Gastrocnemius medialis (tissue), 4 donors: ENCODE measurements at regions not wholly inside any gene's neighbourhood (a gene's known extent, or its start where the extent isn't known, plus 50 kb on each side); places are given as distances from the start of the nearest gene placed in this dataset.

Experiments used
- ATAC-seq, 2 donors: fragments of 150-250 bp; one replicate each; pipeline ENCODE4 v1.9.1; 2016
- DNase-seq, 2 donors: peaks; one replicate each; pipeline ENCODE4 v3.0.0-alpha.2; 2019
- H3K27ac ChIP-seq, 4 donors: fragments of 200-600 bp; sonication (generic); 1 replicate in 1 of 4; 2 replicates in 3 of 4; pipeline ENCODE4 v1.5.1; 2016 to 2018; ENCODE audit warnings: mild to moderate bottlenecking in 2 of 4, moderate library complexity in 1 of 4
- H3K27me3 ChIP-seq, 3 donors: fragments of 200-600 bp; sonication (generic) in 2 of 3; 1 replicate in 1 of 3; 2 replicates in 2 of 3; pipeline versions ENCODE4 v1.5.1 to v1.6.0; 2016 to 2019; ENCODE audit warnings: mild to moderate bottlenecking in 1 of 3, moderate library complexity in 1 of 3
- H3K36me3 ChIP-seq, 2 donors: fragments of 200-600 bp; sonication (generic) in 1 of 2; one replicate each; pipeline ENCODE4 v1.5.1; 2017 to 2018
- H3K4me1 ChIP-seq, 2 donors: fragments of 200-600 bp; sonication (generic) in 1 of 2; one replicate each; pipeline ENCODE4 v1.5.1; 2016 to 2017; ENCODE audit warnings: mild to moderate bottlenecking in 2 of 2
- H3K4me3 ChIP-seq, 4 donors: fragments of 200-600 bp; sonication (generic) in 3 of 4; 1 replicate in 1 of 4; 2 replicates in 3 of 4; pipeline ENCODE4 v1.5.1; 2016 to 2019; ENCODE audit warnings: mild to moderate bottlenecking in 2 of 4
- H3K9me3 ChIP-seq, 3 donors: fragments of 200-600 bp; sonication (generic) in 2 of 3; 1 replicate in 1 of 3; 2 replicates in 2 of 3; pipeline ENCODE4 v1.5.1; 2016 to 2019
- CTCF ChIP-seq, 5 experiments: fragments of 450-650 bp in 3 of 5; fragments of 200-600 bp in 2 of 5; sonication (generic) in 2 of 5; IDR thresholded peaks in 4 of 5; conservative IDR thresholded peaks in 1 of 5; 1 replicate in 4 of 5; 2 replicates in 1 of 5; pipeline ENCODE4 v1.5.1; 2016 to 2019; ENCODE audit warnings: antibody characterized with exemption in 5 of 5, mild to moderate bottlenecking in 3 of 5, moderate library complexity in 3 of 5
- POLR2A ChIP-seq, 2 donors: fragments of 450-650 bp; IDR thresholded peaks; one replicate each; pipeline ENCODE4 v1.6.1; 2017; ENCODE audit warnings: antibody characterized with exemption in 2 of 2, mild to moderate bottlenecking in 2 of 2, moderate library complexity in 2 of 2
- in situ Hi-C, 4 donors: fragments of 200-750 bp; cut with MboI; loops; one replicate each; pipeline versions ENCODE4 v1.15.0 to v1.8.0; 2017; ENCODE audit warnings: low sequenced_read_pairs in 4 of 4
- intact Hi-C: fragments of 100-400 bp; cut with DNase I; formaldehyde crosslinking; loops from one replicate; pipeline ENCODE4 v1.15.1; 2023; ENCODE audit warnings: low total_unique reads

GRCh38 chr5:14075937-14076336, 67.2 kb upstream of the TRIO start:
- in situ Hi-C loops: no loop called here
- Histone ChIP-seq H3K4me1 (no peaks in the 10 kb centered on the region), H3K36me3 (no peaks in the 10 kb centered on the region), H3K27ac (no peak overlapping the region), H3K9me3 (no peaks in the 10 kb centered on the region), H3K4me3 (no peak overlapping the region), H3K27me3 (no peaks in the 10 kb centered on the region)
- DNase-seq (no peak), ATAC-seq (no peak)
- intact Hi-C loops: no loop called here
- no peak for TF ChIP-seq POLR2A (IDR thresholded peaks at IDR 0.05)
- no peak for TF ChIP-seq CTCF (IDR thresholded peaks at IDR 0.05 in 4 of 5, conservative IDR thresholded peaks at IDR 0.05 in 1 of 5)

GRCh38 chr5:14071433-14071832, 71.7 kb upstream of the TRIO start:
- H3K9me3 ChIP-seq: no peaks in the 10 kb centered on the region
- H3K36me3 ChIP-seq: no peaks in the 10 kb centered on the region
- DNase-seq: no peak
- no peak overlapping the region for H3K27ac ChIP-seq
- no peak for ATAC-seq
- no peaks in the 10 kb centered on the region for H3K27me3 ChIP-seq
- TF ChIP-seq POLR2A (IDR thresholded peaks at IDR 0.05) (no peak), CTCF (IDR thresholded peaks at IDR 0.05 in 4 of 5, conservative IDR thresholded peaks at IDR 0.05 in 1 of 5) (no peak)
- no peak overlapping the region for H3K4me3 ChIP-seq
- no peaks in the 10 kb centered on the region for H3K4me1 ChIP-seq
- in situ Hi-C loops (no loop called here), intact Hi-C loops (no loop called here)

DNA sequence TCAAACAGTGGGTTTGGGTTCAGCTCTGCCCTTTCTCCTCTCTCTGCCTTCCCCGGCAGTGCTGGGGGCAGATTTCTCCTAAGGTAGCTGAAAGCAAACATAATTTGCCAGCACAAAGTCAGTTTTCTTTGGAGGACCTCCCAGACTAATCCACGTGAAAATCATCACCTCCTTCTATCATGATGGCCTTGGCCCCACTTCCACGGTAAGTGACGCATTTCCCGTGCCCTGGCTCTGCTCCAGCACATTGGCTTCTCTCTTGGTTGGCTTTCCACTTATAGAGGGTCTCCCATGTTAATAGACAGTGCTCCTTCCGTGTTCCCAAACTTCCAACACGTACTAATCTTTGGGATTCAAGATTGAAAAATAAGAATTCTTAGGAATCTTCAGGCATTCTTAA, 74.1 kb upstream of the TRIO start:
- no peak for ATAC-seq
- TF ChIP-seq CTCF (IDR thresholded peaks at IDR 0.05 in 4 of 5, conservative IDR thresholded peaks at IDR 0.05 in 1 of 5): no peak
- no peak for TF ChIP-seq POLR2A (IDR thresholded peaks at IDR 0.05)
- DNase-seq: no peak
- Histone ChIP-seq H3K27me3 (no peaks in the 10 kb centered on the region), H3K4me1 (no peaks in the 10 kb centered on the region), H3K4me3 (no peak overlapping the region), H3K9me3 (no peaks in the 10 kb centered on the region), H3K36me3 (no peaks in the 10 kb centered on the region), H3K27ac (no peak overlapping the region)
- in situ Hi-C loops: no loop called here
- intact Hi-C loops: no loop called here

- no peaks in the 10 kb centered on the region for H3K27me3 ChIP-seq
- no peak overlapping the region for H3K4me3 ChIP-seq
- in situ Hi-C loops: no loop called here
- H3K27ac ChIP-seq: no peak overlapping the region
- ATAC-seq (no peak), DNase-seq (no peak)
- H3K36me3 ChIP-seq: no peaks in the 10 kb centered on the region
- no peaks in the 10 kb centered on the region for H3K9me3 ChIP-seq
- intact Hi-C loops: no loop called here
- TF ChIP-seq POLR2A (IDR thresholded peaks at IDR 0.05) (no peak), CTCF (IDR thresholded peaks at IDR 0.05 in 4 of 5, conservative IDR thresholded peaks at IDR 0.05 in 1 of 5) (no peak)
- H3K4me1 ChIP-seq: no peaks in the 10 kb centered on the region
Measured at GRCh38 chr5:14068136-14068535, 75.0 kb upstream of the TRIO start.

DNA sequence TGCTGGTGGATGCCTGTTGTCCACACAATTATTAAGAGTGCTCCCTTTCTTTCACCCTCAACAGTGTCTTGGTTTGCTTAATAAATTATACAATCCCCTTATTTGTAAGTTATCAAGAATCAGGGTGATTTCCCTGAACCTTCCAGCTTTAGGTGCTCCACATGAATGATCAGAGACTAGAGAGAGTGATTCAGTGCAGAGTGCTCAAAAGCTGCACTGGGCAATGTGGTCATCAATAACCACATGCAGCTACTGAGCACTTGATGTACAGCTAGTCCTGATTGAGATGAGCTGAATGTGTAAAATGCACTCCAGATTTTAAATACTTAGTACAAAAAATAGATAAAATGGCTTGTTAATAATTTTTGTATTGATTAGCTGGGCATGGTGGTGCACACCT, 76.8 kb upstream of the TRIO start:
- no peak for TF ChIP-seq POLR2A (IDR thresholded peaks at IDR 0.05)
- no peak for TF ChIP-seq CTCF (IDR thresholded peaks at IDR 0.05 in 4 of 5, conservative IDR thresholded peaks at IDR 0.05 in 1 of 5)
- Histone ChIP-seq H3K27ac (no peak overlapping the region), H3K9me3 (no peaks in the 10 kb centered on the region), H3K27me3 (no peaks in the 10 kb centered on the region), H3K4me3 (no peak overlapping the region), H3K4me1 (no peaks in the 10 kb centered on the region), H3K36me3 (no peaks in the 10 kb centered on the region)
- DNase-seq (no peak), ATAC-seq (no peak)
- in situ Hi-C loops (no loop called here), intact Hi-C loops (no loop called here)
